Retinal pigment epithelial cell (primary cell): ENCODE measurements at regions not wholly inside any gene's neighbourhood (a gene's known extent, or its start where the extent isn't known, plus 50 kb on each side); places are given as distances from the start of the nearest gene placed in this dataset.

Experiments used
- DNase-seq: peaks from one replicate; pipeline ENCODE4 v3.0.0-alpha.2; 2010; ENCODE audit warnings: low read depth
- H3K4me3 ChIP-seq: 2 replicates; pipeline ENCODE4 v1.5.1; 2011; ENCODE audit warnings: mild to moderate bottlenecking, low read length, control low read depth, moderate library complexity
- CTCF ChIP-seq: conservative IDR thresholded peaks from 2 replicates; pipeline ENCODE4 v1.5.1; 2011; ENCODE audit warnings: low read depth, low read length, control low read depth, inconsistent platforms

- no peak for DNase-seq
- TF ChIP-seq CTCF: peak; percentile 63
- no peak overlapping the region for H3K4me3 ChIP-seq
These were observed 224.9 kb upstream of the FAT1 start for GRCh38 chr4:186948361-186949242.

- no peak for DNase-seq
- H3K4me3 ChIP-seq: no peak overlapping the region
- TF ChIP-seq CTCF: no peak
These were observed 226.2 kb upstream of the FAT1 start for GRCh38 chr4:186949847-186950246.

GRCh38 chr4:186952709-186953108 lies 229.1 kb upstream of the FAT1 start:
- no peak overlapping the region for H3K4me3 ChIP-seq
- DNase-seq: no peak
- TF ChIP-seq CTCF: no peak

- DNase-seq: no peak
- TF ChIP-seq CTCF: no peak
- H3K4me3 ChIP-seq: no peak overlapping the region
These were observed 230.1 kb upstream of the FAT1 start for GRCh38 chr4:186953599-186954260.

GRCh38 chr4:186954509-186954908 lies 230.9 kb upstream of the FAT1 start:
- TF ChIP-seq CTCF: no peak
- DNase-seq: no peak
- H3K4me3 ChIP-seq: no peak overlapping the region

- no peak overlapping the region for H3K4me3 ChIP-seq
- no peak for TF ChIP-seq CTCF
- no peak for DNase-seq
These were observed 231.3 kb upstream of the FAT1 start for GRCh38 chr4:186954956-186955355.
